ENCODE measurements at regions not wholly inside any gene's neighbourhood (a gene's known extent, or its start where the extent isn't known, plus 50 kb on each side); places are given as distances from the start of the nearest gene placed in this dataset.

GRCh38 chr14:21985081-21985480 lies 311.5 kb upstream of the OR4E1 start:
- H4K20me1 ChIP-seq (ENCODE audit: insufficient read depth, low read length) = no peaks in the 10 kb centered on the region
- H3K4me2 ChIP-seq (ENCODE audit: low read depth, low read length) = no peak overlapping the region
- no peaks in the 10 kb centered on the region for H3K9me3 ChIP-seq (ENCODE audit: low read length)
- FAIRE-seq (no peak), DNase-seq (ENCODE audit: low spot score) (no peak), ATAC-seq (no peak)
- no TSS peak for BruUV-seq (replicated peaks)
- no peaks in the 10 kb centered on the region for H3K36me3 ChIP-seq (replicated peaks in 1 of 2; ENCODE audit: control insufficient read depth in 1 of 2, insufficient read depth in 2 of 2, low read length in 2 of 2)
- H2AFZ ChIP-seq (ENCODE audit: low read length) = no peak overlapping the region
- H3K9ac ChIP-seq (ENCODE audit: insufficient read depth, low read depth, low read length) = no peak overlapping the region
- ChIA-PET POLR2A (no interaction called here), CTCF (ENCODE audit: low intra/inter-chr PET ratio, low total read pairs) (no interaction called here)
- TF ChIP-seq NFATC3 (CRISPR knock-in tag; IDR thresholded peaks at IDR 0.05) (no peak), ZNF644 (CRISPR knock-in tag; IDR thresholded peaks at IDR 0.05; ENCODE audit: low read depth) (no peak), RXRB (CRISPR knock-in tag; IDR thresholded peaks at IDR 0.05; ENCODE audit: borderline replicate concordance) (no peak), EHMT2 (IDR thresholded peaks at IDR 0.05; ENCODE audit: borderline replicate concordance, low read depth, low read length) (no peak), ZNF20 (CRISPR knock-in tag; IDR thresholded peaks at IDR 0.05) (no peak), CHCHD3 (CRISPR knock-in tag; IDR thresholded peaks at IDR 0.05) (no peak), FOXK2 (IDR thresholded peaks at IDR 0.05) (no peak), ZNF24 (IDR thresholded peaks at IDR 0.05) (no peak), NR3C1 (CRISPR knock-in tag; IDR thresholded peaks at IDR 0.05) (no peak), ZNF883 (CRISPR knock-in tag; IDR thresholded peaks at IDR 0.05; ENCODE audit: not compliant biosample characterization) (no peak), PCBP1 (IDR thresholded peaks at IDR 0.05; ENCODE audit: borderline replicate concordance, low read depth, low read length) (no peak), ZNF557 (CRISPR knock-in tag; IDR thresholded peaks at IDR 0.05) (no peak), CREB3 (CRISPR knock-in tag; IDR thresholded peaks at IDR 0.05) (no peak), ZNF572 (CRISPR knock-in tag; IDR thresholded peaks at IDR 0.05) (no peak), HNRNPK (IDR thresholded peaks at IDR 0.05; ENCODE audit: low read depth, low read length, poor library complexity, severe bottlenecking) (no peak), RBFOX2 (IDR thresholded peaks at IDR 0.05; ENCODE audit: low read depth, low read length) (no peak), MEIS2 (CRISPR knock-in tag; IDR thresholded peaks at IDR 0.05) (no peak)
- no peak overlapping the region for H3K4me3 ChIP-seq (replicated peaks in 1 of 3; ENCODE audit: insufficient read depth in 1 of 3, low read depth in 2 of 3, low read length in 3 of 3)
- no peaks in the 10 kb centered on the region for H3K27me3 ChIP-seq (ENCODE audit: control insufficient read depth in 1 of 2, insufficient read depth in 2 of 2, low read length in 2 of 2)
- H3K79me2 ChIP-seq (ENCODE audit: insufficient read depth, low read length) = no peaks in the 10 kb centered on the region
- intact Hi-C loops (cut with micrococcal nuclease; ENCODE audit: unreplicated experiment) (no loop called here), in situ Hi-C loops (cut with HindIII; ENCODE audit: extremely low pct_ligation_motif_present, low pct_unique_long_range_greater_than_20kb) (no loop called here)
- no peak overlapping the region for H3K27ac ChIP-seq (ENCODE audit: extremely low read length, insufficient read depth, low read length)
- 0% methylated on average over 2 of the region's 2 CpGs for WGBS (ENCODE audit: low lambda C conversion rate)
- no peaks in the 10 kb centered on the region for H3K4me1 ChIP-seq (ENCODE audit: insufficient read depth, low read length)

Data from HepG2 (cell line).